WTC11 (cell line): ENCODE measurements at regions not wholly inside any gene's neighbourhood (a gene's known extent, or its start where the extent isn't known, plus 50 kb on each side); places are given as distances from the start of the nearest gene placed in this dataset.

Source experiments
- ATAC-seq: fragments of 200-7000 bp; cut with Tn5 transposase; 2 replicates; pipeline ENCODE4 v1.10.0; 2021; ENCODE audit warnings: mild to moderate bottlenecking, moderate library complexity
- CTCF ChIA-PET: fragments of 300-600 bp; sonication (Branson Sonifier 250); formaldehyde crosslinking; loops from one replicate; lab custom pipeline; 2021; ENCODE audit warnings: antibody characterized with exemption; lab: Charles Lee
- POLR2A ChIA-PET: fragments of 350-600 bp; sonication (Branson Sonifier 250); formaldehyde crosslinking; loops from one replicate; lab custom pipeline; 2021; ENCODE audit warnings: antibody characterized with exemption; lab: Charles Lee
- DNase-seq: peaks from one replicate; pipeline ENCODE4 v3.0.0; 2021; ENCODE audit warnings: low spot score
- H3K27ac Mint-ChIP-seq: 2 replicates; pipeline ENCODE4 v1.8.0; 2021; ENCODE audit warnings: mixed read lengths
- H3K27me3 Mint-ChIP-seq: 2 replicates; pipeline ENCODE4 v1.8.0; 2021; ENCODE audit warnings: low read depth, mild to moderate bottlenecking, moderate library complexity, mixed read lengths
- H3K36me3 Mint-ChIP-seq: 2 replicates; pipeline ENCODE4 v1.8.0; 2021; ENCODE audit warnings: mixed read lengths
- H3K4me1 Mint-ChIP-seq: 2 replicates; pipeline ENCODE4 v1.8.0; 2022; ENCODE audit warnings: mixed read lengths
- H3K4me3 Mint-ChIP-seq: 2 replicates; pipeline ENCODE4 v1.8.0; 2021; ENCODE audit warnings: mild to moderate bottlenecking, moderate library complexity, mixed read lengths
- H3K9me3 Mint-ChIP-seq: 2 replicates; pipeline ENCODE4 v1.8.0; 2021; ENCODE audit warnings: mixed read lengths
- AR ChIP-seq: fragments of 250-450 bp; sonication (Bioruptor Pico); IDR thresholded peaks from 2 replicates; pipeline ENCODE4 v1.9.0; 2021; ENCODE audit warnings: mild to moderate bottlenecking
- E2F4 ChIP-seq: sonication (generic); formaldehyde crosslinking; IDR thresholded peaks from 2 replicates; pipeline ENCODE4 v1.8.1; 2022; ENCODE audit warnings: low read depth, mild to moderate bottlenecking, moderate library complexity, missing genetic modification reagents, borderline replicate concordance
- ELF4 ChIP-seq: sonication (generic); formaldehyde crosslinking; IDR thresholded peaks from 2 replicates; pipeline ENCODE4 v1.8.1; 2022; ENCODE audit warnings: low read depth, mild to moderate bottlenecking, moderate library complexity, missing genetic modification reagents
- ESRRA ChIP-seq: sonication (generic); formaldehyde crosslinking; IDR thresholded peaks from 2 replicates; pipeline ENCODE4 v1.8.1; 2022; ENCODE audit warnings: mild to moderate bottlenecking, missing genetic modification reagents, borderline replicate concordance
- HMGXB4 ChIP-seq: sonication (generic); formaldehyde crosslinking; IDR thresholded peaks from 2 replicates; pipeline ENCODE4 v1.8.1; 2023; ENCODE audit warnings: mild to moderate bottlenecking, moderate library complexity, missing genetic modification reagents
- IRF1 ChIP-seq: sonication (generic); formaldehyde crosslinking; IDR thresholded peaks from 2 replicates; pipeline ENCODE4 v1.8.0; 2023; ENCODE audit warnings: missing genetic modification reagents
- PREB ChIP-seq: sonication (generic); formaldehyde crosslinking; IDR thresholded peaks from 2 replicates; pipeline ENCODE4 v1.8.1; 2022; ENCODE audit warnings: mild to moderate bottlenecking, missing genetic modification reagents, moderate library complexity, borderline replicate concordance
- PRRX2 ChIP-seq: fragments of 250-450 bp; sonication (Bioruptor Pico); IDR thresholded peaks from 2 replicates; pipeline ENCODE4 v1.8.0; 2021; ENCODE audit warnings: mild to moderate bottlenecking
- SMAD3 ChIP-seq: sonication (generic); formaldehyde crosslinking; IDR thresholded peaks from 2 replicates; pipeline ENCODE4 v1.8.0; 2022; ENCODE audit warnings: missing genetic modification reagents, mild to moderate bottlenecking, borderline replicate concordance
- SP1 ChIP-seq: sonication (generic); formaldehyde crosslinking; conservative IDR thresholded peaks from 2 replicates; pipeline ENCODE4 v1.8.1; 2022; ENCODE audit warnings: missing genetic modification reagents
- USF1 ChIP-seq: sonication (generic); formaldehyde crosslinking; IDR thresholded peaks from 2 replicates; pipeline ENCODE4 v1.8.0; 2022; ENCODE audit warnings: mild to moderate bottlenecking, missing genetic modification reagents
- ZNF232 ChIP-seq: sonication (generic); formaldehyde crosslinking; IDR thresholded peaks from 2 replicates; pipeline ENCODE4 v1.8.0; 2022; ENCODE audit warnings: mild to moderate bottlenecking, missing genetic modification reagents
- ZNF512 ChIP-seq: sonication (generic); formaldehyde crosslinking; IDR thresholded peaks from 2 replicates; pipeline ENCODE4 v1.8.1; 2022; ENCODE audit warnings: missing genetic modification reagents, borderline replicate concordance
- ZSCAN18 ChIP-seq: fragments of 250-450 bp; sonication (Bioruptor Pico); IDR thresholded peaks from 2 replicates; pipeline ENCODE4 v2.1.2; 2022; ENCODE audit warnings: mild to moderate bottlenecking, moderate library complexity

GRCh38 chr5:2110137-2110933 lies 227.6 kb upstream of the IRX4 start:
- Mint-ChIP-seq H3K27me3 (no peaks in the 10 kb centered on the region), H3K36me3 (no peaks in the 10 kb centered on the region; the same call in 1 of the 2 replicates), H3K4me3 (no peak overlapping the region), H3K4me1 (no peaks in the 10 kb centered on the region), H3K27ac (no peak overlapping the region), H3K9me3 (peaks cover 9% of the 10 kb centered on the region)
- DNase-seq: no peak
- TF ChIP-seq E2F4 (CRISPR knock-in tag) (no peak), USF1 (no peak), HMGXB4 (CRISPR knock-in tag) (no peak), SMAD3 (CRISPR knock-in tag) (no peak), ZNF512 (CRISPR knock-in tag) (no peak), ZSCAN18 (CRISPR knock-in tag) (no peak), PREB (no peak), ESRRA (no peak), PRRX2 (CRISPR knock-in tag) (no peak), SP1 (CRISPR knock-in tag) (no peak), ELF4 (no peak), IRF1 (CRISPR knock-in tag) (no peak), ZNF232 (CRISPR knock-in tag) (no peak), AR (CRISPR knock-in tag) (no peak)
- ChIA-PET CTCF (no interaction called here), POLR2A (no interaction called here)
- ATAC-seq: no peak
